NCI-H2029 (cell line): ENCODE measurements at regions not wholly inside any gene's neighbourhood (a gene's known extent, or its start where the extent isn't known, plus 50 kb on each side); places are given as distances from the start of the nearest gene placed in this dataset.
"Not testable (repeated sequence)": the region's sequence is repeated elsewhere in the genome, so short reads cannot be mapped to it uniquely, and the experiment has no call there.

ENCODE experiments used
- DNase-seq: peaks from one replicate; lab custom pipeline; 2025; lab: John Stamatoyannopoulos, UW

DNA sequence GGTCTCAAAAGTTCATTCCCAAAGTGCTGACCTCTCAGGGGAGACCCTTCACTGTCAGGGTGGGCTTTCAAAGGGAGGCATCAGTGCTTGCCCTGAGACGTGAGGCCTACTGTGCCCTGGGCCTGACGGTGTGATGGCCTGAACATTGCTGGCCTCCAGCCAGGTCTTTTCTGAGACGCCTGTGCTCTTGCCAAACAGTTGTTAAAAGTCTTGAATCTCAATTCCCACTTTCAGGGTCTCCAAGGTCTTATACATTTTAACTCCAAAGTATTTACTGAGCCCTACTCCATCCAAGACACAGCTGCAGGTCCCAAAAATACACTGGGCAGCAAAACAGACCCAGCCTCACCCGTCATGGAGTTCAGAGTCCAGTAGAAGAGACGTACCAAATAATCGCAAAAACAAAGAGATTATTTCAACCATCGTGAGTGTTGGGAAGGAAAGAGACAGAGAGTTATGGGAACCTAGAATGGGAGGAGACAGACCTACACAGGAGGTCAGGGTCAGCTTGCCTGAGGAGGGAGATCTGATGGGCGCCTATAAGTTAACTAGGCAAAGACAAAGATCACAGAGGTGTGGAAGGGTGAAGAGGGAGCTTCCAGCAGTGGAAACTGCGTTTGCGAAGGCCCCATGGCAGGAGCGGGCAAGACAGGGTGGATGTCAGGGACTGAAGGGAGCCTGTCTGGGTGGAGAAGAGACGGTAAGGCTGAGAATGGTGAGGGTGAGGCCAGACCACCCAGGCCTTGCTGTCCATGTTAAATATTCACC is 446.3 kb downstream of the PREX1 start:
- no peak for DNase-seq

DNA sequence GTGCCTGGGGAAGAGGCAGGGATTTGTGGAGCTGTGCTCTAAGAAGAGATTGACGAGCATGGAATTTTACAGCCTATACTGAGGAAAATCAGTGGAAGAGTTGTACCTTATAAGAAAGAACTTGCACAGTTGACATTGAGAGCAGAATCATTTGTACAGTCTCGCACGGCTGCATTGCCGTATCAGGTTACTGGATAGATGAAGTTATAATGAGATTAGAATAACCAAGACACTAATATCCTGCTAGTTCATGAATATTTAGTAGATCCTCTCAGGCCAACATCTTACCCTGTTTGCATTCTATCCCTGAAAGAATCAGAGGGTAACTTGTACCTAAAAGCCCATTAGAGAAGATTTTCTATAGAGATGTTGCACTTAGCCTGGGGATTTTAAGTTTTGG is 447.1 kb downstream of the PREX1 start:
- DNase-seq: no peak

DNA sequence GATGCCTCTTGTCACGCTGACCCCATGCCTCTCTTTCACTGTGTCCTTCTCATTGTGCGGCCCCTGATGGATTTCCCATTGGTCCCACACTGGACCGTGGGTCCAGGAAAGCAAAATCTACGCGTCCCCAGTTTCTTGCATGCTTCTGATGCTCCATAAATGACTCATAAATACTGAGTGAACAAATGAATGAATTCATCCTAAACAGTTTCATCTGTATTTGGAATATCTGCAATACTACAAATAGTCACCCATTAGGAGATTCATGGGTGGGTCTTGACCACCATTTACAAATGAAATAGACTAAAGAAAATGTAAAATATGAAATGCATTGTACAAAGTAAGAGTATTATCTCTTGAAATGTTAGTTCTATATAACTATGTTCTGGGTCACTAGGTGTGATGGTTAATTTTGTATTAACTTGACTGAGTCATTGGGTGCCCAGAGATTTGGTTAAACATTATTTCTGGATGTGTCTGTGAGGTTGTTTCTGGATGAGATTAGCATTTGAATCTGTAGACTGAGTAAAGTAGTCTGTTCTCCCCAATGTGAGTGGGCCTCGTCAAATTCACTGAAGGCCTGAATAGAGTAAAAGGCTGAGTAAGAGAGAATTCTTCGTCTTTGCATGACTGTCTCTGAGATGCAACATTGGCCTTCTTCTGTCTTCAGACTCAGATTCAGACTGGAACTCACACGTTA is 448.7 kb downstream of the PREX1 start:
- no peak for DNase-seq

DNA sequence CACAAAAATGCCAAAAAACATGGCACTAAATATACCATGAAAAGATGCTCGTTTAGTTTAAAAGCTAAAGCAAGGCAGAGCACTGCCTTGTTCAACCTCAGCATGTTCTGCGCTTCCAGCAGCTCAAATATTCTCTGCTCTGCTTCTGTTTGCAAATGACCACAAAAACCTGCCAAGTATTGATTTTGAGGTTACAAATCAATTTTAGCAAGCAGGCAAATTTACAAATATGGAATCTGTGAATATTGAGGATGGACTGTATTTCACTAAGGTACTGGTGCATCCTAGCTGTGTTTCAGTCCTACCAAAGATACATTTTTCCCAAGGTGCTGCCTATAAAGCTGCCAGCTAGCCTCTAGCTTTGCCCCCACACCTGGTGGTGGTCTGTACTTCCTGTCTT is 449.9 kb downstream of the PREX1 start:
- DNase-seq: no peak

DNA sequence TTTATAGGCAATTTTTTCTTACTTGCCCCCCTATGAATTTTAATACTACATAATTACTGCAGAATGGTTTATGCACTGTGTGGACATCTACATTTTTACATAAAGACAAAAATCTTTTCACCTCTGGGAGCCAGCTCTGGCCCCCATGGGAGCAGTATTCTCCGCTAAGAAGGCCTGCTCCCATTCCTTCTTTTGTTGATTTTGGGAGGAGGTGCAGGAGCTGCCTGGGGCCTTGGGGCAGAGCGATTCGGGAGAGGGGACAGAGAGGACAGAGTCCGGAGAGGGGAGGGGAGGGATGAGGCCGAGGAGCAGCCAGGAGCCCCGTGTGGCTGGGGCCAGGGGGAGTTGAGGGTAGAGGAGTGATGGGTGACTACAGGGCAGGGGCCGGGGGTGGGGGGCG is 452.0 kb downstream of the PREX1 start:
- DNase-seq: no peak

DNA sequence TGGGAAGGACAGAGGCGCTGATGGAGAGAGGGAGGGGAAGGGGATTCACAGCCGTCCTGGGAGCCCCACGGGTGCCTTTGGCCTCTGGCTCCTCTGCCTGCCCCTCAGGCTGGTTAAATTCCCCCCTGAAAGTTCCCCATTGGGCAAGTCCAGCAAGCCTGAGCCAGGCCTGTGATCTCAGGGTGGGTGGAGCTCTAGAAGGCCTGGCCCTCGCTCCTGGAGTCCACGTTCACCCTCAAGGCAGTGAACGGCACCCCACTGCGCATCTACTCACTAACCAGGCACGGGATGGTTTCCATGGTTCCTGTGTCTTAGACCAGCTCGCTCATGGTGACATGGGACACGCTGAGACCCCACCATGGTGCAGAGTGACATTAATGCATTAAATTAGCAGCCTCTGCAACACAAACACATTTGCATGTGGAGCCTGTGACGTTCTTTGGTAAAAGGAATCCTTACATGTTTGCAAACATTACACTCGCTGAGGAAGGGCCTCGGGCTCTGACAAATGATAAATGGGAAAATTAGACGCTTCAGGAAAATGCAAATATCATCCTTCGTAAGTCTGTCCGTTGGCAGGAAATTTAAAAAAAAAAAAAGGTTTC is 452.7 kb downstream of the PREX1 start:
- no peak for DNase-seq

DNA sequence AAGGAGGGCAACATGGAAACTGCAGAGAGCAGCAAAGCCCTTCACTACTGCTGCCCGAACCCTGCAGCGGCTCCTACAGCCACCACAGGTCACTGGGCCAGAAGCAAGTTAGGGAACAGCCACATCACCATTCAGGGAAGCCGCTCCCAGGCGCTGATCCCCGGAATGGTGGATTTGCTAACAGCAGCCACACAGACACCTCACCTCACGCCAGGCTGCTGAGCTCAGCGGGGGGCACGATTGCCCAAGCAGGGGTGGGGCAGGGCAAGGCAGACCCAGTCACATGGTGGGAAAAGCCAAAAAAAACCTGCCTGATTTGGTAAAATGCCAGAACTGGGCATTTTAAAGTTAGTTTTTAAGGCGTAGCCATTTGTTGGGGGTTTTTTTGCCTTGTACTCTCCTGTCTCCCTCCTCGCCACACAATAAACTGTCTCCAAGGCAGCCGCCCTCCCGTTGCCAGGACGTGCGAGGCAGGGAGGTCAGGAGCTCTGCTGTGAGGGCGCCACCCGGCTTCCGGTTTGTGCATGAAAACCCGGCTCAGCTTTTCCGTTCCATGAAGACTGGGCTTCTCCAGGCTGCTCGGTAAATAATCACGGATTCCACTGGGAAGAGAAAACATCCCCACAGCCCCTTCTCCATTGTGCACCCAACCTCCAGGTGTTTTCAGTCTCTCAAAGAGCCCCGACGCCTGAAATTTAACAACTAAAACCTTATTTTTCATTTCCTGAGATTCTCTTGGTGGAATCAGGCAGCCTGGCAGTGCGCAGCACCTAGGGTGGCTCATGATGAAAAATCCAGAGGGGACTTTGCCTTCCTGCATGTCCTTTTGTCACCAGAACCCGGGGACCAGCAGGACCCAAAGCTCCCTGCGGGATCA is 453.5 kb downstream of the PREX1 start:
- not testable (repeated sequence) for DNase-seq

DNA sequence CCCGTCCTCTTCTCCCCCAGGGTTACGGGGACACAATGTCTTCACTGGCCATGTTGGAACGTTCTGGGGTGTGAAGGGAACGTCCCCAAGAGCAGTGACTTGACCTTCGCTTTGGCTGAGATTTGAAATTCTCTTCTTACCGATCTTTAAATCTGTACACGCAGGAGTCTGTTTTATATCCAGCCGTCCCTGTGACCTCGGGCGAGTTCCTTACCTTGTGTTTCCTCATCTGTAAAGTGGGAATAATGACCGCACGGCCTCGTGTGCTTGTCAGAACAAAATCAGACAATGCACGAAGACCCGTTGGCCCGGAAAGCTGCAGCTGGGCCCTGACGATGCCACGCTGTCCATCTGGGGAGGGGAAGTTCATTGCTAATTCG is 454.3 kb downstream of the PREX1 start:
- DNase-seq: no peak

DNA sequence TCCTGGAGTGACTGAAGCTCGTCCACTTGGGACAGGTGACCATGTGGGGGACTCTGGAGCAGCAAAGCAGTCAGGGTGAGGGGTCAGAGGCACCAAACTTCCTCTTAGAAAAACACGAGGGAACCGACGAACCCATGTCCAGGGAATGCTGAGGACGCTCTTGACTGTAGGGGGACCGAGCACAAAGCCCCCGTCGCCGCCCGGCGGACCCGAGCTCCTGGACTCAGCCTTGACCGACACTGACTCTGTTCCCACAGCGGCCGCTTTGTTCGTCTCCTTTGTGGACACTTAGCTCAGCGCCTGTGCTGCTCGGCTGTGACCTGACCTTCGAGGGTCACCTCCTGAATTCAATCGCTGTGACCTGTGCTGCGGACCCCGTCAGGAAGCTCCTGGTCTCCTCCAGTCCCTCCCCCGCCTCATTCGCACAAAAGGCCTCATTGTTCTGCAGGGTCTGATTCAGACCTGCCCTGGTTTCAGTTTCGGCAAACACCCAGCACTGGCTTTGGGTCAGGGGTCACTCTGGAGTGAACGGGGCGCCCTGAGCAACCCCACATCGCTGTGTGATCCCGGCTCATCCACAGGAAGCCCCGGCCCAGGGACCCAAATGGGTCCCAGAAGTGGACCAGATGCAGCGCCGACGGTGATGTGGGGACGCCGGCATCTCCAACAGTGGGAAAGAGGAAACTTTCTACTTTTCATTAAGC is 454.8 kb downstream of the PREX1 start:
- not testable (repeated sequence) for DNase-seq

DNA sequence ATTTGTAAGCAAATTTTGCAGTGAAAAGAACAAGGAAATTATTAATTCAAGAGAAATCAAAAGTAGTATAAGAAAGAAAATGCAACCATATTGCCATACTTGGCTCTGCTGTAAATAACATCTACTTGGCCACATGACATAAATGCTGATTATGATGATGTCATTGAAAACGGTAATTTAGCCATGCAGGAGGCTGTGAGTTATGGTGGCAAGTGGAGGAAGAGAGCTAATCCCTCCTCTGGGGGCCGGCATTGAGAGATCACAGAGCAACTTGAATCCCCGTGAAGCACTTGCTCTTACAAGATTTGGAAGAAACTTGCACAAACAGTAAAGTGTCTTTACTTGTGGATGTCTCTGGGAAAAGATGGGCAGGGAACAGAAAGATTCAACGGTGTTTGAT is 456.6 kb downstream of the PREX1 start:
- DNase-seq: no peak

DNA sequence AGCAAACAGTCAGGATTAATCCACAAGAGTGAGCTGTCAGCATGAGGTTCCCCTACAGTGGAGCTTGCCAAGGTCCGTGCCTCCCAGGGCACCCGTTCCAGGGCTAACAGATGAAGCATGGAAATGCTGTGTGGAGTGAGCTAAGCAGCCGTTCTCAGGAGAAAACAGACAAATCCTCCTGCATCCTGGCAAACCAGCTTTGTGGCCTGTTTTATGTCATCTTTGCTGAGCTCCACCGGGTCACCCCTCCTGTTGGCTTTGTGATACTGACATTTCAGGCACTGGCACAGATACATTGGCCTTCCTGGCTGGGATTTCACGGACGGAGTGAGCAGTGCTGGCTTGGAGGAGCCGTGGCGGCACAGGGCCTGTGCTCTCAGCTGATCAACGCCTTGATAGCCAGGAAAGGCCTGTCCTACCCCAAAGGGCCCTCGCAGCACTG is 459.2 kb downstream of the PREX1 start:
- not testable (repeated sequence) for DNase-seq

DNA sequence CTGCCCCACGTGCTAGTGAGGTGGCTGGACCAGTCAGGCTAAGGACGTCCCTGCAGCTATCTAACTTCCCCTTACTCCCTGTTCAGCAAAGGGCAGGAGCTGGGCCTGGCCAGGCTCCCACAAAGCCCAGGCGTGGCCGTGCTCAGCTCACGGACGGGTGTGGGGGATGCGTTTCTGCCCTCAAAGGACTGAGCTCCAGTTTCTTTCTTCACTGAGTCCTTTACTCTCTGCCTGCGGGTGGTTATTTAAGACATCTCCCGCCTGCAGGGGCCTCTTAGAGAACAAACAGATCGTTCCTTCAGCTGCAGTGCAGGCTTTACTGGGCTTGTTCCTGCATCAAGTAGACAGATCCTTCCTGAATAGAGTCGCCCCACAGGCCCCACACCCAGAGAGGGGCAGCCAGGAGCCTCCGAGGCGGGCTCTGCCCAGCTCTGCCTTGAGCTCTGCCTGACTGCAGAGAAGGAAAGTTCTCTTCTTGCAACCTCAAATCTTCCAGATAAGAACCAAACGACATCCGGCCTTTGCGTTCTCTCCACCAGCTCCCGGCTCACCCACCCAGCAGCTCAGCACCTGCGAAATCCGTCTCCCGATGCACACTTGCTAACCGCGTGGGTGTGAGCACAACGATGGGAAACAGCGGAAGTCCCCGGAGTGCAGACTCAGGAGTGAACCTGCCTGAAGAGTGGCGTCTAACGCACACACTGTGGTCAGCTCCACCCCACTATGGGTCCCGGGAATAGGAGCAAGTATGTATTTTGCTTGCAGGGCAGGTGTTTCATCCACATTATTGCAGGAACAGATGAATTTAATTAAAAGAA is 460.0 kb downstream of the PREX1 start:
- not testable (repeated sequence) for DNase-seq

DNA sequence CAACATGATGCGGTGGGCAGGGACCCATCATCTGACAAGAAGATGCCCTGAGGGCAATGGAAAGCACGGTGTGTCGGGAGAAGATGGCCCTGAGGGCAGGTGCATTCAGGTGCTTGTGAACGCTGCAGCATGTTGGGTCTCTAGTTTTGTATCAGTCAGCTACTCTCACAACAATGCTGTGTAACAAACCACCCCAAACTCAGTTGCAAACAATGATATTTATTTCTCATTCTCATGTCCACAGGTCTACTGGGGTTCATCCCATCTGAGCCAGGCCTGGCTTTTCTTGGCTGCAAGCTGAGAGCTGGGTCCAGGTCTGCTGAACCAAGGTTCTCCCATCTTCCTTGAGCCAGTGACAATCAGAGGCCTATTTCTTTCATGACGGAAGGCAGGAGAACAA is 461.6 kb downstream of the PREX1 start:
- DNase-seq: no peak

DNA sequence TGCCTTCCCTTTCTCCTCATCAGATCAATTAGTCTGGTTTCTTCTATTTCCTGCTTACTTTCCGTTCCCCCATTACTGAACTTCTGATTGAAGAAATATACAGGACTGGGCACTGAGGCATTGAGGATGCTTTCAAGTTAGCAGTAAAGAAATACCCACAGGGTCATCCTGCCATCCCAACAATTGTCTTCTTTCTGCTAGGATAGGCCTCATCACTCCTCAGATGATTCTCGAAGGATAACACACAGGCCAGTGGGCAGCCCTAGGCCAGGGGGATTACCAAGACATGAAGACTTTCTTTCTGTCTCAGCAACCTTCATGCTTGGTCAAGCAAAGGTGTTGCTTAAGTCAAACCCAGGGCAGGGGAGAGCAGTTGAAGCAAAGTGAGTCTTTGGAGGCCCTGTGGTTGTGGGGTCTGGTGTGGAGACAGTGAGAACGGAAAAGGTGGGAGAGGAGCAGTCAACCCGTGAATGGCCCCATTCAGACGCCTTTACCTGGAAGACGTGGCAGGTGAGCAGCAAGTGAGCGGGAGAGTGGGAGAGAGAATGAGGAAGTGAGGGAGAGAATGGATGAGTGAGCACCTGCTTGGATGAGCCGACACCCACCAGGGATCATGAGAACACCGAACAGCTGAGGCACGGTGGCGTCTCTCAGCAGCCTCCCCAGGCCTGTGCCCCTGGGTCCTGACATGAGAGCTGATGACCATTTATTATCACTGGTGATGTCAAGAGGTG is 462.9 kb downstream of the PREX1 start:
- no peak for DNase-seq

DNA sequence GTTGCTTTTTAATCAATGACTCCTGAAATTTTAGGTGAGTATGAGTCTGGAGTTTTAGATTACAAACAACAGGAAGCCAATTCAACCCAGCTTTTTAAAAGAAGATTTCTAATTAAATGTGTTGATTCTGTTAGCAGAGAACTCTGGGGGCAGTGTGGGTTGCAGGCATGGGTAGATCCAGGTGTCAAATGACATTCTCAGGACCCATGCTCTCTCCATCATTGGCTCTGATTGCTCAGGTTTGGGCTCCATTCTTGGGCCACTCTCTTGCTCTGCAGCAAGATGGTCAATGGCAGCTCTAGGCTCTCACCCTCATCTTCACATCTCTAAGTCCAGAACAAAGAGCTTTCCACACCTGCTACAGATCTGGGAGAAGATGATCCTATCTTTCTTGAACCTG is 463.7 kb downstream of the PREX1 start:
- no peak for DNase-seq

DNA sequence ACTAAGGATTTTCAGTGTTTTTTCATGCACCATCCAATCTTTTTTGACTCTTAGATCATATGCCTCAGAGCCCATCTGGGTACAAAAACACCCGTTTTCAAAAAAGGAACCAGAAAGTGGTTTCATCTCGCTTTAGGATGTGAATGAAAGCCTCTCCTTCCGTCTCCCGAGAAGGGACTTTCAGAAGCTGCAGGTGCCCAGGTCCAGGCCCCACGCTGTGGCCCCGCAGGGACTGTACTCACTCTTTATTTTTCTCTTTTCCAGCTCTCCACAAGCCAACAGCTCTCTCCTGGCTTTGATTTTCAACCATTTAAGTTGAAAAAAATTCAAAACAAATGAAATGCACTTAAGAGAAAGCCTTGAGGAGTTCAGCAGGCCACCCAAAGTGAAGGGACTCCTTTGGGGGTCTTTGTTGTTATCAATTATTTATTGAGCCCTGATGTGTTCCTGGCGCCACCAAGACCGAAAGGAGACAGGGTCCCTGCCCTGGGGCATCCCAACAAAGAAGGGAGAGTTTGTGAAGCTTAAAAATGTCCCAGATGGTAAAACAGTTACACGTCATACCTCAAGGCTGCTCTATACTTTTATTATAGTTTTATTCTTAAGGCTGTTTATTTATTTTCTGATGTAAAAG is 467.3 kb downstream of the PREX1 start:
- no peak for DNase-seq

DNA sequence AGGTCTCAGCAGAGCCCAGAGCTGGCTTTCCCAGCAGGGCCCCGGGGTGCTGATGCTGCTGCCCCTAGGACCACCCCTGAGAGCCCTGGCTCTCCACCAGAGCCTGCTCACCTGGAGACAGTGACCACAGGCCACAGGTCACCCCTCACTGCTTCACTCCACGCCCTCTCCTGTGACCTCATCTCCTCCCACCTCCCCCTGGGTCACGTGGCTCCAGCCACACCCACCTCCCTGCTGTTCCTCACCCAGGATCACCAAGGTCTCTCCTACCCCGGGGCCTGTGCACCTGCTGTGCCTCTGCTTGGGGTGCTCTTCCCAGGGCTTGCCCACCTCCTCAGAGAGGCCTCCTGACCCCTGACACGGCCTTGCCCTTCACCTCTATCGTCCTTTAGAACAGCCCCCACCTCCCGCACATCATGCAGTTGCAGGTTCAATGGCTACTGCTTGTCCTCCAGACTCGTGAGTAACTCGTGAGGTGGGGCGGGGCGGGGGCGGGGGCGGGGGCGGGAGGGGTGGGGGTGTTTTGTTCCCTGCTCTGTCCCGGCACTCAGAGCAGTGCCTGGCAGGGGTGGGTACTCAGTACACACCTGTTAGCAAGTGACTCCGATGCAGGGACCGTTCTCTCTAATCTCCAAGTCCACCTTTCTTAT is 468.0 kb downstream of the PREX1 start:
- DNase-seq: no peak

DNA sequence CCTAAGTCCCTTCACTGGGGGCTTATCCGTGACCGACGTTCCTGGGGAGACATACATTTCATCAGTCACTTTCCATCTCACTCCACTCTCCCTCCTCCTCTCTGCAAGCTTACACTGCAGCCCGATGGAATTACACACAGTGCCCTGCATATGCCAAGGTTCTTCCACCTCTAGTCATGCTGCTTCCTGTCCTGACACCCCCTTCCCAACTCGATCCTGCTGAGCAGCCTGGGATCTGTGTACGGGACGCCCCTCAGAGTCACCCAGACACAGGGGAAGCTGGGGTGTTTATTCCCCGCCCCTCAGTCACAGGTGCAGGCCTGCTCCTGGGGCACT is 468.8 kb downstream of the PREX1 start:
- DNase-seq: not testable (repeated sequence)
